SU-DHL-6 (cell line): ENCODE measurements at regions not wholly inside any gene's neighbourhood (a gene's known extent, or its start where the extent isn't known, plus 50 kb on each side); places are given as distances from the start of the nearest gene placed in this dataset.

Source experiments
- CTCF ChIP-seq: fragments of 200-600 bp; sonication (generic); IDR thresholded peaks from one replicate; pipeline ENCODE4 v1.5.1; 2017; ENCODE audit warnings: antibody characterized with exemption, mild to moderate bottlenecking, low read length, moderate library complexity; ENCODE audit not compliant: insufficient read depth, poor library complexity, severe bottlenecking
- EZH2phosphoT487 ChIP-seq: fragments of 200-600 bp; sonication (generic), shearing (Covaris generic); conservative IDR thresholded peaks from 2 replicates; pipeline ENCODE4 v1.6.1; 2018; ENCODE audit warnings: mild to moderate bottlenecking, antibody characterized with exemption, low read length, moderate library complexity, mixed read lengths

- TF ChIP-seq CTCF (no peak), EZH2phosphoT487 (no peak)
These were observed 443.2 kb upstream of the ID2 start for GRCh38 chr2:8238521-8239230.
